ENCODE measurements at regions not wholly inside any gene's neighbourhood (a gene's known extent, or its start where the extent isn't known, plus 50 kb on each side); places are given as distances from the start of the nearest gene placed in this dataset.

GRCh38 chr12:66960704-66961690 is 282.1 kb upstream of the GRIP1 start:
- no peak for TF ChIP-seq CTCF (IDR thresholded peaks at IDR 0.05)
- TF ChIP-seq POLR2A (IDR thresholded peaks at IDR 0.05), result no peak
